Stimulated activated naive B cell treated with anti-CD40 and anti-IgM and Interleukin-4, amounts not matched to agents 10 μg/mL and 1 μg/mL and 100 μg/mL, for 72 hours (primary cell): ENCODE measurements at regions not wholly inside any gene's neighbourhood (a gene's known extent, or its start where the extent isn't known, plus 50 kb on each side); places are given as distances from the start of the nearest gene placed in this dataset.

Experiments used
- ATAC-seq, 2 donors: fragments of 150-1000 bp; cut with Tn5 transposase; replicated peaks; 2 replicates each; pipeline ENCODE4 v1.10.0; 2021; ENCODE audit warnings: moderate library complexity in 1 of 2
- DNase-seq: peaks from one replicate; pipeline ENCODE4 v3.0.0; 2021
- H3K27ac Mint-ChIP-seq: one replicate; pipeline ENCODE4 v1.8.0; 2022; ENCODE audit warnings: mild to moderate bottlenecking, mixed read lengths
- H3K27me3 Mint-ChIP-seq, 2 donors: one replicate each; pipeline ENCODE4 v1.8.0; 2022; ENCODE audit warnings: mixed read lengths in 2 of 2
- H3K36me3 Mint-ChIP-seq, 2 donors: one replicate each; pipeline ENCODE4 v1.8.0; 2022; ENCODE audit warnings: mixed read lengths in 2 of 2, mild to moderate bottlenecking in 1 of 2
- H3K4me1 Mint-ChIP-seq, 2 donors: one replicate each; pipeline ENCODE4 v1.8.0; 2022; ENCODE audit warnings: mixed read lengths in 2 of 2, mild to moderate bottlenecking in 1 of 2
- H3K4me3 Mint-ChIP-seq, 2 donors: one replicate each; pipeline ENCODE4 v1.8.0; 2022; ENCODE audit warnings: mild to moderate bottlenecking in 2 of 2, mixed read lengths in 2 of 2, moderate library complexity in 1 of 2
- H3K9me3 Mint-ChIP-seq, 2 donors: one replicate each; pipeline ENCODE4 v1.8.0; 2022; ENCODE audit warnings: mixed read lengths in 2 of 2, mild to moderate bottlenecking in 1 of 2

DNA sequence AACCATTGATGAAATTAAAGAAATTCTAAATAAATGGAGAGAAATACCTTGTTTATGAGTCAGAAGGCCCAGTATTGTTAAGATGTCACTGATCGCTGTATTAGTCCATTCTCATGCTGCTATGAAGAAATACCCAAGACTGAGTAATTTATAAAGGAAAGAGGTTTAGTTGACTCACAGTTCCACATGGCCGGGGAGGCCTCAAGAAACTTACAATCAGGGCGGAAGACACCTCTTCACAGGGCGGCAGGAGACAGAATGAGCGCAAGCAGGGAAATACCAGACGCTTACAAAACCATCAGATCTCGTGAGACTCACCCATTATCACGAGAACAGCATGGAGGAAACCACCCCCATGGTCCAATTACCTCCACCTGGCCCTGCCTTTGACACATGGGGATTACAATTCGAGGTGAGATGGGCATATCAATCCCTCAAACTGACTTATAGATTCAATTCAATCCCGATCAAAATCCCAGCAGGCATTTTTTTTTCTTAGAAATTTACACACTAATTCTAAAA is 157.2 kb downstream of the ENGASE start:
- Mint-ChIP-seq H3K4me3 (no peak overlapping the region), H3K36me3 (no peaks in the 10 kb centered on the region), H3K27ac (no peak overlapping the region), H3K9me3 (peaks cover 3% of the 10 kb centered on the region in 2 donors), H3K4me1 (no peaks in the 10 kb centered on the region), H3K27me3 (peaks cover 6 to 13% of the 10 kb centered on the region in 2 donors)
- ATAC-seq (no peak), DNase-seq (no peak)

DNA sequence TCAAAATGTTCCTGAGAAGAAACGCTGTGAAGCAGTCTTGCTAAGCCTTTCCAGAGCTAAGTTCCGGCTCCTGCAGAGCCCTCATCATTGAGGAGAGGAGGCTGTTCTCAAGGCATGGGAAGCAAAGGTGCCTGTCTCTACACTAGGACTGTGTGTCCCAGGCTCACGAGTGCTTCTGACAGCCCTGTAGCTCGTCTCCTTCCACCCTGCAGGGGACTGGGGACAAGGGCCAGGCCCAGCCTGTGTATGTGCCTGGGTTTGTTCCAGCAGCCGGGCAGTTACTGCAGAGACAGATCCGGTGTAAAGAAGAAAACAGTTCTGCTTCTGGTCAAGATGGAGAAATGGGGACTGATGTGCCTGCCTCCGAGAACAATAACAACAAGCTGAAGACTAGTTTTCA is 156.0 kb downstream of the ENGASE start:
- H3K4me1 Mint-ChIP-seq = no peaks in the 10 kb centered on the region
- H3K36me3 Mint-ChIP-seq = no peaks in the 10 kb centered on the region
- H3K9me3 Mint-ChIP-seq = peaks cover 3% of the 10 kb centered on the region in 2 donors
- DNase-seq = no peak
- no peak for ATAC-seq
- no peak overlapping the region for H3K4me3 Mint-ChIP-seq
- no peak overlapping the region for H3K27ac Mint-ChIP-seq
- peaks cover 14 to 17% of the 10 kb centered on the region in 2 donors for H3K27me3 Mint-ChIP-seq

DNA sequence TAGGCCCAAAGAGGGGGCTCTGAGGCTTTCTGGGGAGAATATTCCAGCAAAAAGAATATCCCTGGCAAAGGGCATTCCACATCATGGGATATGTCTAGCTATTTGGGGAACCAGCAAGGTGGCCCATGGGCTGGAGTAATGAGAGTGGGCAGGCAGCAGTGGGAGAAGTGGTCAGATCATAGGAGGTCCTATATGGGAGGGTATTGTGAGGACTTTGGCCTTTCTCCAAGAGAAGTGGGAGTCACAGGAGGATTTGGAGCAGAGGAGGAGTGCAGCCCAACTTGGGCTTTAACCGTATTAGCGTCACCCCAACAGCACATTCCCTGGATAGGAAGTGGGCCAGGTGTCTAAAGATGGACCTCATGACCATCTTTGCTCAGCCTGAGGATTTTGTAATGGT is 151.4 kb downstream of the ENGASE start:
- ATAC-seq (no peak), DNase-seq (no peak)
- Mint-ChIP-seq H3K4me3 (no peak overlapping the region), H3K9me3 (no peaks in the 10 kb centered on the region), H3K27ac (no peak overlapping the region), H3K4me1 (no peaks in the 10 kb centered on the region), H3K36me3 (no peaks in the 10 kb centered on the region), H3K27me3 (peaks cover 34 to 54% of the 10 kb centered on the region in 2 donors)

DNA sequence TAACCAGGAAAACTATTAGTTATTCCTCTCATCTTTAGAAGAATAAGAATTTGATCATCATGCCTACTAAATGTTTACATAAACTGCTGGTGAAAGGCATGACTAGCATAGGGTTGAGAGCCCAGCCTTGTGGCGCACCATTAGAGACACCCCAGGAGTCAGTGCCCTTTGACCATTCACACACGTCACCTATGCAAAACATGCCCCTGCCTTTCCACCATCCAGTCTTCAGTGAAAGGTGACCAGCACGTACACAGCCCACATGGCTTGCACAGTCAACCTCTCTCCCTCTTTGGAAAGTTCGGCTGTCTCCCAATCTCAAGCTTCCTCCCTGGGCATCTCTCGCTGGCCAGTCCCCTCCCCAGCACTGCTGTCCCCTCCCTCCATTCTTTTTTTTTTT is 150.3 kb downstream of the ENGASE start:
- H3K4me3 Mint-ChIP-seq = no peak overlapping the region
- no peak overlapping the region for H3K27ac Mint-ChIP-seq
- H3K36me3 Mint-ChIP-seq = no peaks in the 10 kb centered on the region
- no peaks in the 10 kb centered on the region for H3K9me3 Mint-ChIP-seq
- DNase-seq = no peak
- peaks cover 6 to 9% of the 10 kb centered on the region in 2 donors for H3K4me1 Mint-ChIP-seq
- peaks cover 44 to 64% of the 10 kb centered on the region in 2 donors for H3K27me3 Mint-ChIP-seq
- no peak for ATAC-seq

DNA sequence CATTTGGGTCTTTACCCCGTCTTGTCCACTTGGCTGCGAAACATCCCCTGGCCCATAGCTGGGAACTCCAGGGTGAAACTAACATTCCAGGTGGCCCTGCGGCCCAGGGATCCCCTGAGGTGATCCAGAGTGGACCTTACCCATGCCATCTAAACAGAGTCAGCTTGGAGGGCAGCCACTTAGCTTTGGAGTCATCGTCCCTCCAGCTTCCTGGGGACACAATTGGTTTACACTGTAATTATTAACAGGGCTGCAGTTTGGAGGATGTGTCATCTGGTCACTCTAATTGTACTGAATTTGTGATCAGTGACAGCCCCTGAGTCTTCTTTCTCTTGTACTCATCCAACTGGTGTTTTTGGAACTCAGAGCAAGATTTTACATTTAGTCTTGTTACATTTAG is 149.9 kb downstream of the ENGASE start:
- DNase-seq (no peak), ATAC-seq (no peak)
- Mint-ChIP-seq H3K27me3 (peaks cover 45 to 67% of the 10 kb centered on the region in 2 donors), H3K9me3 (no peaks in the 10 kb centered on the region), H3K36me3 (no peaks in the 10 kb centered on the region), H3K27ac (no peak overlapping the region), H3K4me3 (no peak overlapping the region), H3K4me1 (peaks cover 6 to 9% of the 10 kb centered on the region in 2 donors)

DNA sequence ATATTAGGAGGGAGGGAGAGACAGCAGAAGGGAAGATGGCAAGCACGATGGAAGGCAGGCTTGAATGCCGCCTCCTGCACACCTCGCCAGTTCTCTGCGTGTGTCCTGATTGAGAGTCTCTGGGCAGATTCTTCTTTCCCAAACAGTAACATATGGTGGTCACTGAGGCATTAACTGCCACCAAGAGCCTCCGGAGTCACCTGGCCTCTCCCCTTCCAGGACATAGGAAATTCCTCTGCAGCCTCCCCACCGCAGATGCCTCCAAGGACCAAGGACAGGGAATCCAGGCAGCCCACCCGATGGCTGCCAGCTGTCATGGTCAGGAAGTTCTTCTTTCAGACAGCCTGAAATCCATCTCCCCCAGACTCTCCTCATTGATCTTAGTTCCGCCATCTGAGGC is 149.3 kb downstream of the ENGASE start:
- H3K27ac Mint-ChIP-seq = no peak overlapping the region
- no peak overlapping the region for H3K4me3 Mint-ChIP-seq
- peaks cover 6 to 9% of the 10 kb centered on the region in 2 donors for H3K4me1 Mint-ChIP-seq
- DNase-seq = no peak
- ATAC-seq = no peak
- H3K9me3 Mint-ChIP-seq = no peaks in the 10 kb centered on the region
- no peaks in the 10 kb centered on the region for H3K36me3 Mint-ChIP-seq
- peaks cover 50 to 72% of the 10 kb centered on the region in 2 donors for H3K27me3 Mint-ChIP-seq

DNA sequence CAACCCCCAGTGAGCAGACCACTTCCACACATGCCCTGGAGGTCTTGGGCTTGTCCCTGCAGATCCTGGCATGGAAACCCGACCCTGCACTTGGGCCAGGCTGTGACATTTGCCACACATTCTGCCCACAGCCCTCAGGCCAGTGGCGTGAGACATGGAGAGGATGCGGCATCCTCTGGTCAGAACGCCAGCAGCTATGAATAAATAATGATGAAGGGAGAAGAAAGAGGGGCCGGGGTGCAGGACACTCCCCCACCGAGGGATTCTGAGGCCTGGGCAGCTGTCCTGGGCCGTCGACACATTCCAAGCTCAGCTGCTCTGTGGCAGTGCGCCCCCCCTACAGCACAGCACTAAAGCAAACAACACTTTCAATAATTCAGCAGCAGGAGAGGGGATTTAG is 148.8 kb downstream of the ENGASE start:
- H3K27ac Mint-ChIP-seq = no peak overlapping the region
- peaks cover 50 to 73% of the 10 kb centered on the region in 2 donors for H3K27me3 Mint-ChIP-seq
- no peaks in the 10 kb centered on the region for H3K9me3 Mint-ChIP-seq
- H3K4me3 Mint-ChIP-seq = no peak overlapping the region
- H3K36me3 Mint-ChIP-seq = no peaks in the 10 kb centered on the region
- H3K4me1 Mint-ChIP-seq = peaks cover 6 to 9% of the 10 kb centered on the region in 2 donors
- DNase-seq (no peak), ATAC-seq (no peak)

DNA sequence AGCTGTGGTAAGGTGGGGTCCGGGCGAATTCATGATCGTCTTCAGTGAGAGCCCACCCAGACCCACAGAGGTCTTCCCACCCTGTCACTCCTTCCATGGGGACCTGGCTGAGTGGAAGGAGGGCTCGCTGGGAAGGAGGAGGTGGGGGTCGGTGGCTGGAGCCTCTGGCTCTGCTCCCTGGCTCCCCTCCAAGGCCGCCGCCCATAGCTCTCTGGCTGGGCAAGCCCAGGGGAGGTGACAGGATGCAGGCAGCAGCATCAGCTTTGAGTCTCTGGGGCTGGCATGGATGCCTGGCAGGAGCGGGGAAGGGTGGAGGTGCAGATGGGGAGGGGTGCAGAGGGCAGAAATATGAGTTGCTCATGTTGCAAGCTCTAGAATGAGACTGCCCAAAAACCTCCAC is 147.0 kb downstream of the ENGASE start:
- H3K27ac Mint-ChIP-seq = no peak overlapping the region
- H3K36me3 Mint-ChIP-seq = no peaks in the 10 kb centered on the region
- no peaks in the 10 kb centered on the region for H3K9me3 Mint-ChIP-seq
- H3K4me3 Mint-ChIP-seq = no peak overlapping the region
- peaks cover 6 to 9% of the 10 kb centered on the region in 2 donors for H3K4me1 Mint-ChIP-seq
- peaks cover 60 to 81% of the 10 kb centered on the region in 2 donors for H3K27me3 Mint-ChIP-seq
- DNase-seq (no peak), ATAC-seq (no peak)

DNA sequence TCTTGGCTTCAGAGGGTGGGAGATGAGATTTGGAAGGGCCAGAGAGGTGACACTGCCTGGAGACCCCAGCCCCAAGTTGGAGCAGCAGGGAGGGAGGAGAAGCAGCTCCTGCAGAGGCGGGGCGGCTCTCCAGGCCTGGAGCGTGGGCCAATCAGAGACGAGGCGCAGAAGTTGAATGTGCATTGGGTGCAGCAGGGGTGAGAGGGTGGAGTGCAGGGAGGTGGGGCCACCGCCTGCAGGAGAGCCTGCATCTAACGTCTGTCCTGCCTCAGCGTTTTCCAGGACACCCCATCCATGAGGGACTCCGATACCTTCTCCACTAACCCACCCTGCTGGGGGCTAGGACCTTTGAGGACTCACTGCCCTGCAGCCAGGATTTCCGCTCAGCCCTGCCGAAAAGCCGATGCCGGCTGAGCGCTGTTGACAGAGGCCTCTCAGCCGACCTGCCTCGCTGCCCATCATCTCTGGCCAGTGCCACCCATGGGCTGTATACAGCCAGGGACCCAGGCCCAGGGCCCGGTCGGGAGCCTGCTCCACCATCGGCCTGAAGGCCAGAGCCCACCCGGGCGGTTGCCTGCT is 146.2 kb downstream of the ENGASE start:
- Mint-ChIP-seq H3K36me3 (no peaks in the 10 kb centered on the region), H3K27ac (no peak overlapping the region), H3K9me3 (no peaks in the 10 kb centered on the region), H3K4me3 (peak overlapping the region; percentile 51 to 65), H3K27me3 (peaks cover 60 to 84% of the 10 kb centered on the region in 2 donors), H3K4me1 (peaks cover 6 to 9% of the 10 kb centered on the region in 2 donors)
- peak; percentile 46 to 51 for ATAC-seq
- DNase-seq = no peak

DNA sequence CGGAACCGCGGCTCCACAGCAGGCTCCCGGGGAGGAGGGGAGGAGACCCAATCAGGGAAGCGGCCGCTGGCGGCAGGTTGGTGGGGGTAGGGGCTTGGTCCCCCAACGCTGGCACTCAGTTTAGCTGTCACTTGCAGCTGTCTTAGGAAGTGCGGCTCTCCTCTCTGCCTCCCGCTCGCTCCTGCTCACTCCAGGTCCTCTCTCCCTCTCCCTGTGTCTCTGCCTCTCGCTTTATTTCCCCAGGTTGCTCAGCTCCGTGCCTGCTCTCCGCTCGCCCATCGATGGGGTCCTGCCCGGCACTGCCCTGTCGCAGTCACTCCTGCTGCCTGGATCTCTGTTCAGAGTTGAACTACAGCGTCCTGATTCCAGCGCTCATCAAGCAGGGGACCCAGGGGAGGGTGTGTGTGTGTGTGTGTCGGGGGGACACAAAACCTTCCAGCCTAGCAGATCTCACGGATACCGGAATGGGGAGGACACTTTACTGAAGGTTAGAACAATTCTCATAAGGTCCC is 145.6 kb downstream of the ENGASE start:
- peak in 1 of 2 donors; percentile 14 for ATAC-seq
- H3K27ac Mint-ChIP-seq = peak overlapping the region; percentile 60
- H3K36me3 Mint-ChIP-seq = no peaks in the 10 kb centered on the region
- H3K9me3 Mint-ChIP-seq = no peaks in the 10 kb centered on the region
- peaks cover 6 to 9% of the 10 kb centered on the region in 2 donors for H3K4me1 Mint-ChIP-seq
- H3K27me3 Mint-ChIP-seq = peaks cover 64 to 88% of the 10 kb centered on the region in 2 donors
- no peak for DNase-seq
- peak overlapping the region; percentile 51 to 65 for H3K4me3 Mint-ChIP-seq

DNA sequence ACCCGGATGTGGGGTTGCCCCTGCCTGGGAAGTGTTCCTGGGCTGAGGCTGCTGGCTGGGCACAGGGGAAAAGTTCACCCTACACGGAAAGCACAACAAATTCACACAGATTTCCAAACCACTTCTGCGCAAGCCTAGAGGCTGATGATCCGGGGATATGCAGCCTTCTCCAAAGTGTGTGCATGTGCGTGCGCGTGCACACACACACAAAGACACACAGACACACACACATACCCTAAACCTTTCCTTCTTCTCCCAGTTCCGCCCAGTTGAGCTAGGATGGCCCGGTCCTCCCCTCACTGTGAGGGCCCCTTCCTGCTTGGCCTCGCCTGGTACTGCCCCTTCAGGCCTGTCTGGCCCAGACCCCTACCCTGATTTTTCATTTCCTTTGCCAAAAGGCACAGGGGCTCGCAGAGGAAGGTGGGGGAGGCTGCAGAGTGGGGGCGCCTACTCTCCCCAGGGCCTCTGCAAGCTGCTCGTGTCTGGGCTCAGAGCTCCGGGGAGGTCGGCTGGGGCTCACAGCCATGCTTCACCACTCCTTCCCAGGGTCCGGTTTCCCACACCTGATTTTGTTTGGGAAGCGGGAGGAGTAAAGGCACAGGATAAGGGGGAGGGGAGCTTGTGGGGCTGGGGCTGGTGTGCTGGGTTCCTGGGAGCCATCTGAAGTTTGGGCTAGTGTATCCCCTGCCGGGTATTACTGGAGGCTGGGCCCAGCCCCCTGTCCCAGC is 144.7 kb downstream of the ENGASE start:
- Mint-ChIP-seq H3K4me1 (peaks cover 6 to 9% of the 10 kb centered on the region in 2 donors), H3K27ac (no peak overlapping the region), H3K4me3 (no peak overlapping the region), H3K36me3 (no peaks in the 10 kb centered on the region), H3K27me3 (peaks cover 65 to 87% of the 10 kb centered on the region in 2 donors), H3K9me3 (no peaks in the 10 kb centered on the region)
- no peak for DNase-seq
- ATAC-seq = no peak

DNA sequence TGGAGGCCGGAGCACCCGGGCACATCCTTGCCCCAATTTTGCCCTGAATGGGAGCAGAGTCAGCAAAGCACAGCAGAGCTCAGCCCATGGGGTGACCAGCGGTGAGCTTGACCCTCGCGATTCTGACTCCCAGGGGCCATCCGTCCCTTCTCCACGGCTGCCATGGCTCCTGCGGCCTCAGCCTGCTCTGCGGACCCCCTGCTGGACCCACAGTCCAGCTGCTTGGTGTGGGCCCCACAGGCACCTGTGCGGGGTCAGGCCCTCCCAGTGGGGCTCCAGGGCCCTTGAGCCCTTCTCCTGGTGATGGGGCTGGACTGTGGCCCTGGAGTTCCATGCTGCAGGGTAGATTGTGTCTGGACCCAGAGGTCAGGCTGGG is 144.2 kb downstream of the ENGASE start:
- DNase-seq = no peak
- H3K36me3 Mint-ChIP-seq = no peaks in the 10 kb centered on the region
- peaks cover 6 to 9% of the 10 kb centered on the region in 2 donors for H3K4me1 Mint-ChIP-seq
- H3K4me3 Mint-ChIP-seq = no peak overlapping the region
- peaks cover 67 to 87% of the 10 kb centered on the region in 2 donors for H3K27me3 Mint-ChIP-seq
- no peak overlapping the region for H3K27ac Mint-ChIP-seq
- no peaks in the 10 kb centered on the region for H3K9me3 Mint-ChIP-seq
- no peak for ATAC-seq

DNA sequence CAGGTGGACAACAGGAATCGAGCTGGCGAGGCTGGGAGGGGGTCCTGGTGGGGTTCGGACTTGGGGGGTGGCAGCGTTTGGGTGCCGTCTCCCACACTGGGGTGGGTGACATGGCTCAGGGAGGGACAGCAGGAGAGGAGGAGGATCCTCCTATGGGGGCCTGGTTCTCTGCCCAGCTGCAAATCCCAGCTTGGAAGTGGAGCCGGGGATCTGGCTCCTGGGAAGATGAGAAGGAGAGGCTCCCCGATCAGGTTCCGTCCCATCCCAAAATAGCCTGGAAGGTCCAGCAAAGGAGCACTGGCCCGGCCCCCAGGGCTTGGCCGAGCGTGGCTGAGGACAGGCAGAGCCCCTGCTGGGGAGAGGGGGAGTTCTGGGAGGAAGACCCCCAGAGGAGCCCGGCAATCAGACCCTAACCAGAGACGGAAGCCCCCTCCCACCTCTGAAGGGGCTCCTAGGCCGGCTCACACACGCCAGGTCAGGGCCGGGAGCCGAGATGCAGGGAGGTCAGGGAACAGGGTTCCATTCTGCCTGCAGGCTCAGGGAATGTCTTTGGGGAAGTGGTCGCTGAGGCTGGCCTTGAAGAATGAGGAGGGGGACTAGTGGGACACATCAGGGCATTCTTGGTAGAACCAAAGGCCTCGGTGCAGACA is 143.7 kb downstream of the ENGASE start:
- DNase-seq (no peak), ATAC-seq (no peak)
- Mint-ChIP-seq H3K27me3 (peaks cover 67 to 87% of the 10 kb centered on the region in 2 donors), H3K4me1 (peaks cover 6 to 9% of the 10 kb centered on the region in 2 donors), H3K27ac (no peak overlapping the region), H3K4me3 (no peak overlapping the region), H3K9me3 (no peaks in the 10 kb centered on the region), H3K36me3 (no peaks in the 10 kb centered on the region)

DNA sequence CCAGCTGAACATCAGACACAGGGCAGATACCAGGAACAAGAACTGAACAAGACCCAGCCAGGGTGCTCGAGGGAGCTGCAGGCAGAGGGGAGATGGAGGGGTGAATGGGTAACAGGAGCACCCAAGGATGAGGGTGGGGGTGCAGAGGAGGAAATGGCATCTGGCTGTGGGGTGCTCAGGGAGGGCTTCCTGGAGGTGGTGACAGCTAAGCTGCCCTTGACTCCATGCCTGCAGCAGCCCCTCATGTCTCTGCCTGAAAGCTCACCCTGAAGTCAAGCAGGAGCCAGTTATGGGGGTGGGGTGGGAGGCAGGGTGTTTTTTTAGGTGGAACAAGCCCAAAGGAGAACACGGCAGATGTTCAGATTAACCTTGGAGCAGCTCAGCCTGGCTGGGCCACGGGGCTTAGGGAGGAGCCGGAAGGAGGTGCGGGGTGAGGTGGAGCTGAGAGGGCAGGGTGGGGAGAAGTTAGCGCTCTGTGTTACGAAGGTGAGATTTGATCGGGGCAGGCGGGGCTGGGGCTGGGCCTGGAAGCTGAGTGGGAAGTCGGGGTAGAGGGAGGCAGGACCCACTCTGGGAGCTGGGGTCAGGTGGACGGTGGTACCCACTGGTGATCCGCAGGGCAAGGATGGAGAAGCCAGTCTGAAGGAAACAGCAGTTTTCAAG is 143.0 kb downstream of the ENGASE start:
- ATAC-seq = no peak
- no peaks in the 10 kb centered on the region for H3K36me3 Mint-ChIP-seq
- no peak for DNase-seq
- H3K4me3 Mint-ChIP-seq = no peak overlapping the region
- H3K4me1 Mint-ChIP-seq = peaks cover 6 to 9% of the 10 kb centered on the region in 2 donors
- peaks cover 64 to 88% of the 10 kb centered on the region in 2 donors for H3K27me3 Mint-ChIP-seq
- H3K9me3 Mint-ChIP-seq = no peaks in the 10 kb centered on the region
- H3K27ac Mint-ChIP-seq = no peak overlapping the region
